Endothelial cell of umbilical vein (primary cell): ENCODE measurements at regions not wholly inside any gene's neighbourhood (a gene's known extent, or its start where the extent isn't known, plus 50 kb on each side); places are given as distances from the start of the nearest gene placed in this dataset.

Experiments used
- BruUV-seq: library from RNA; stranded (reverse); fragments of 400-500 nt; replicated peaks from 2 replicates; lab custom pipeline; 2021; lab: Mats Ljungman, UMichigan
- CTCF ChIA-PET: fragments of 300-600, 350-600 bp; sonication (Branson Sonifier 250); formaldehyde crosslinking; loops from one replicate; lab custom pipeline; 2021; ENCODE audit warnings: antibody characterized with exemption, inconsistent platforms; lab: Charles Lee
- POLR2A ChIA-PET: fragments of 300-600, 350-600 bp; sonication (Branson Sonifier 250); formaldehyde crosslinking; loops from one replicate; lab custom pipeline; 2021; ENCODE audit warnings: antibody characterized with exemption, inconsistent platforms; lab: Charles Lee
- DNase-seq: peaks from one replicate; pipeline ENCODE4 v3.0.0-alpha.2; 2011; ENCODE audit warnings: low read depth, low spot score
- FAIRE-seq: peaks from 2 replicates; lab custom pipeline; 2011; peaks lifted over from hg19 to GRCh38; lab: Jason Lieb, UNC
- H2AFZ ChIP-seq: 2 replicates; pipeline ENCODE4 v1.6.0; 2012; ENCODE audit warnings: low read depth, low read length, control low read depth, inconsistent platforms
- H3K27ac ChIP-seq: 2 replicates; pipeline ENCODE4 v1.5.1; 2011; ENCODE audit warnings: low read depth, mild to moderate bottlenecking, control low read depth, low read length, moderate library complexity; ENCODE audit not compliant: insufficient read depth
- H3K27me3 ChIP-seq, 2 experiments: 2 replicates each; pipeline versions ENCODE4 v1.6.0 to v1.6.1; 2011; ENCODE audit warnings: low read length in 2 of 2, mixed read lengths in 1 of 2; ENCODE audit not compliant: control insufficient read depth in 2 of 2, insufficient read depth in 2 of 2
- H3K36me3 ChIP-seq, 2 experiments: 2 replicates in 1 of 2; 3 replicates in 1 of 2; pipeline ENCODE4 v1.5.1; 2011; ENCODE audit warnings: low read length in 2 of 2, mild to moderate bottlenecking in 1 of 2, moderate library complexity in 1 of 2; ENCODE audit not compliant: control insufficient read depth in 2 of 2, insufficient read depth in 2 of 2; ENCODE audit errors: extremely low read depth in 1 of 2
- H3K4me1 ChIP-seq: 3 replicates; pipeline ENCODE4 v1.5.1; 2011; ENCODE audit warnings: mild to moderate bottlenecking, low read length; ENCODE audit not compliant: control insufficient read depth, insufficient read depth; ENCODE audit errors: extremely low read depth
- H3K4me2 ChIP-seq: 2 replicates; pipeline ENCODE4 v1.6.1; 2011; ENCODE audit warnings: low read length, control low read depth, mixed read lengths; ENCODE audit not compliant: insufficient read depth
- H3K4me3 ChIP-seq, 3 experiments: fragments of 200-600 bp in 1 of 3; sonication (generic), shearing (Covaris generic) in 1 of 3; replicated peaks in 1 of 3; 2 replicates each; pipeline ENCODE4 v1.5.1; 2011 to 2016; ENCODE audit warnings: control low read depth in 3 of 3, low read length in 3 of 3, mild to moderate bottlenecking in 2 of 3, inconsistent platforms in 1 of 3, low read depth in 1 of 3, moderate library complexity in 1 of 3; ENCODE audit not compliant: insufficient read depth in 1 of 3
- H3K79me2 ChIP-seq: 2 replicates; pipeline ENCODE4 v1.6.0; 2012; ENCODE audit warnings: low read length, inconsistent platforms; ENCODE audit not compliant: control insufficient read depth, insufficient read depth
- H3K9ac ChIP-seq: replicated peaks from 2 replicates; pipeline ENCODE3; 2011; ENCODE audit warnings: low read length, control low read depth; ENCODE audit not compliant: insufficient read depth; ENCODE audit errors: extremely low read depth
- H3K9me1 ChIP-seq: replicated peaks from 3 replicates; pipeline ENCODE4 v1.6.0; 2011; ENCODE audit warnings: mild to moderate bottlenecking, low read length; ENCODE audit not compliant: control insufficient read depth, insufficient read depth; ENCODE audit errors: extremely low read depth
- H3K9me3 ChIP-seq: replicated peaks from 2 replicates; pipeline ENCODE4 v1.5.1; 2012; ENCODE audit warnings: low read length, inconsistent platforms; ENCODE audit not compliant: control insufficient read depth, insufficient read depth
- H4K20me1 ChIP-seq: replicated peaks from 2 replicates; pipeline ENCODE3; 2011; ENCODE audit warnings: mild to moderate bottlenecking, low read length; ENCODE audit not compliant: control insufficient read depth, insufficient read depth; ENCODE audit errors: extremely low read depth
- EZH2 ChIP-seq: IDR thresholded peaks from 2 replicates; pipeline ENCODE4 v1.6.1; 2012; ENCODE audit warnings: borderline replicate concordance, low read depth, mild to moderate bottlenecking, moderate library complexity, low read length, inconsistent platforms; ENCODE audit not compliant: severe bottlenecking
- FOS ChIP-seq: IDR thresholded peaks from 2 replicates; pipeline ENCODE4 v1.6.1; 2011; ENCODE audit warnings: mild to moderate bottlenecking, low read length, moderate library complexity, borderline replicate concordance; ENCODE audit not compliant: insufficient read depth
- GATA2 ChIP-seq: IDR thresholded peaks from 2 replicates; pipeline ENCODE4 v1.7.0; 2011; ENCODE audit warnings: low read depth, mild to moderate bottlenecking, moderate library complexity, mixed read lengths, low read length; ENCODE audit not compliant: insufficient read length, insufficient read depth
- JUN ChIP-seq: IDR thresholded peaks from 2 replicates; pipeline ENCODE4 v1.6.1; 2011; ENCODE audit warnings: borderline replicate concordance, low read depth; ENCODE audit not compliant: insufficient read length, insufficient read depth
- MAX ChIP-seq: IDR thresholded peaks from 2 replicates; pipeline ENCODE4 v1.6.1; 2011; ENCODE audit not compliant: insufficient read depth, insufficient read length
- MYC ChIP-seq: IDR thresholded peaks from one replicate; pipeline ENCODE4 v1.6.1; 2011; ENCODE audit warnings: mild to moderate bottlenecking, low read depth, low read length
- POLR2A ChIP-seq: IDR thresholded peaks from 2 replicates; pipeline ENCODE4 v1.6.1; 2012; ENCODE audit warnings: low read depth, mild to moderate bottlenecking, control low read depth, low read length
- dilution Hi-C: fragments of 300-500 bp; cut with MboI; formaldehyde crosslinking; loops from one replicate; pipeline ENCODE4 v1.15.0; 2019; ENCODE audit warnings: low sequenced_read_pairs; ENCODE audit not compliant: extremely low pct_ligation_motif_present
- intact Hi-C: fragments of 100-400 bp; cut with micrococcal nuclease; formaldehyde crosslinking; loops from one replicate; pipeline ENCODE4 v1.10.0; 2022
- TF ChIP-seq, protein P1 (sequence below), 2 donors: IDR thresholded peaks; 1 replicate in 1 of 2; 2 replicates in 1 of 2; pipeline ENCODE4 v1.5.1; 2011; ENCODE audit warnings: low read length in 2 of 2, mild to moderate bottlenecking in 2 of 2, moderate library complexity in 2 of 2, control low read depth in 1 of 2, inconsistent platforms in 1 of 2, low read depth in 1 of 2; ENCODE audit not compliant: insufficient read depth in 1 of 2; ENCODE audit errors: extremely low read depth in 1 of 2

- no TSS peak for BruUV-seq
- Histone ChIP-seq H3K9me1 (no peaks in the 10 kb centered on the region), H4K20me1 (no peaks in the 10 kb centered on the region), H3K4me2 (no peak overlapping the region), H3K4me1 (no peaks in the 10 kb centered on the region), H3K4me3 (no peak overlapping the region), H3K27me3 (no peaks in the 10 kb centered on the region), H3K79me2 (no peaks in the 10 kb centered on the region), H3K36me3 (no peaks in the 10 kb centered on the region), H2AFZ (no peak overlapping the region), H3K9ac (no peak overlapping the region), H3K9me3 (peaks cover 2% of the 10 kb centered on the region), H3K27ac (no peak overlapping the region)
- ChIA-PET POLR2A (no interaction called here), CTCF (no interaction called here)
- intact Hi-C loops (no loop called here), dilution Hi-C loops (no loop called here)
- FAIRE-seq, result no peak
- TF ChIP-seq EZH2 (no peak), JUN (no peak), POLR2A (no peak), MAX (no peak), MYC (no peak), FOS (no peak), GATA2 (no peak)
- TF ChIP-seq, protein P1, sequence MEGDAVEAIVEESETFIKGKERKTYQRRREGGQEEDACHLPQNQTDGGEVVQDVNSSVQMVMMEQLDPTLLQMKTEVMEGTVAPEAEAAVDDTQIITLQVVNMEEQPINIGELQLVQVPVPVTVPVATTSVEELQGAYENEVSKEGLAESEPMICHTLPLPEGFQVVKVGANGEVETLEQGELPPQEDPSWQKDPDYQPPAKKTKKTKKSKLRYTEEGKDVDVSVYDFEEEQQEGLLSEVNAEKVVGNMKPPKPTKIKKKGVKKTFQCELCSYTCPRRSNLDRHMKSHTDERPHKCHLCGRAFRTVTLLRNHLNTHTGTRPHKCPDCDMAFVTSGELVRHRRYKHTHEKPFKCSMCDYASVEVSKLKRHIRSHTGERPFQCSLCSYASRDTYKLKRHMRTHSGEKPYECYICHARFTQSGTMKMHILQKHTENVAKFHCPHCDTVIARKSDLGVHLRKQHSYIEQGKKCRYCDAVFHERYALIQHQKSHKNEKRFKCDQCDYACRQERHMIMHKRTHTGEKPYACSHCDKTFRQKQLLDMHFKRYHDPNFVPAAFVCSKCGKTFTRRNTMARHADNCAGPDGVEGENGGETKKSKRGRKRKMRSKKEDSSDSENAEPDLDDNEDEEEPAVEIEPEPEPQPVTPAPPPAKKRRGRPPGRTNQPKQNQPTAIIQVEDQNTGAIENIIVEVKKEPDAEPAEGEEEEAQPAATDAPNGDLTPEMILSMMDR (IDR thresholded peaks at IDR 0.05; ENCODE audit: extremely low read depth in 1 of 2, insufficient read depth in 1 of 2, low read depth in 1 of 2, low read length in 2 of 2), result no peak
- DNase-seq, result no peak
Measured at GRCh38 chrX:117096528-117096927, 633.8 kb upstream of the CT83 start.
